Islet of Langerhans (tissue), 1 donor: ENCODE measurements at regions not wholly inside any gene's neighbourhood (a gene's known extent, or its start where the extent isn't known, plus 50 kb on each side); places are given as distances from the start of the nearest gene placed in this dataset.

ENCODE experiments used
- FAIRE-seq: peaks from one replicate; lab custom pipeline; 2011; peaks lifted over from hg19 to GRCh38; lab: Jason Lieb, UNC

DNA sequence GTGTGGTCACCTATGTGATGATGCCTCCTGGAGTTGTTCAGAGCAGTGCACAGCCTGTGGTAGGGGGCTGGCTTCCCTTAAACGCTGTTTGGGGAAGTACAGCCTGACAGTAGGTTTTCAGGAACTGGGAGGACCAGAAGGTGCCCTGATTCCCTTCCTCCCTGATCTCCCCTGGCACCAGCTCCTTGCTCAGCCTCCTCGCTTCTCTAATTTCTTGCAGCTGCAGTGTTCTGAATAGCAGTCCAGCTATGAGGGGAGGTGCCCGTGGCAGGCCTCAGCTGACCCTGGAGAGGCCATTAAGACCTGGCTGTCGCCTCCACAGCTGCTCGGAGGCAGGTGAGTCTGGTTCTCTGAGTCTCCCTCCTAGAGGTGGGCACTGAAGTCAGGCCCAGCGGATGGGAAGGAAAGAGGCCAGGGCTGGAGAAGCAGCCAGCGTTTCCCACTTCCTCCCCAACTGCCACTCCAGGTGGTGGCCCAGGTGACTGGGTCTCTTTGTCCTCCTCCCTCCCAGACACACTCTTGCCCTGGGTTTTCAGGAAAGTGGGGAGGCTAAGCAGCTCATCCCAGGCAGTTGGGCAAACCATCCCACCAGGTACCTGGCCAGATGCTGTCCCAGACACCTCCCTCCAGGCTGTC lies 52.0 kb upstream of the RPL11 start:
- FAIRE-seq = no peak

DNA sequence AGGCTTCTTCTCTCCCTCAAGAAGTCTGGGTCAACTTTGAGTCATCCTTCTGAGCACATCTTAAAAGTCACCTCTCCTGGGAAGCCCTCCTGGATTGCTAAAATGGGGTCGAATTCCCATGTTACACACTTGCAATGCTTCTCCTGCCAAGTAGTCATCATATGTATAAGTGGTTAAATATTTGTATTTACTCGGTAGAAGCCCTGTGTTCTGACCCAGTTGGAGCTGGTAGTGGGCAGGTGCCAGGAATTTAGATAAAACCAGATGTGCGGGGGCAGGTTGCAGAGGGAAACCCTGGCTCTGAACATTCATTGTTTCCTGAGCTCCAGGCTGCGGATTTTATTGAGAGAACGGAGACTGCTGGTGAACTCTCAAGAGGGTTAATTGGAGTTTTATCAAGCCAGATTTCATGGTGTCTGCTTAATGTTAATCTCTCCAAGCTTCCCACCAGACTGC lies 52.8 kb upstream of the RPL11 start:
- FAIRE-seq = no peak

DNA sequence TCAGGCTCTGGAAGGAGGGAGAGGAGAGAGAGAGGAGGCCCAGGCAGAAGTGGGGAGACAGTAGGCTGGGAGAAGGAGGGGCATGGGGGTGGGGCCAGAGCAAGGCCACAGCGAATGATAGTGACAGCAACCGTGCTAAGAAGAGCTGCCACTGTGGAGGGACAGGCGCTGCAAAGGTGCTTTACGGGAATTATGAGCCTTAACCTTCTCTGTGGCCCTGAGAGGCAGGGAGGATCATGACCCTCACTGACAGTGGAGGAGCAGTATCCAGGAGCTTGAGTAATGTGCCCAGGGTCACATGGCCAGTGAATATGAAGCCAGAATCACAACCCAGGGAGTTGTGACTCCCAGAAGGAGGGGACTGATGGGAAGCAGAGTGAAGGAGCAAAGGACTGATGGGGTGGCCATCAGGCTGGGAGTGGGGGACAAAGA lies 53.4 kb upstream of the RPL11 start:
- no peak for FAIRE-seq

DNA sequence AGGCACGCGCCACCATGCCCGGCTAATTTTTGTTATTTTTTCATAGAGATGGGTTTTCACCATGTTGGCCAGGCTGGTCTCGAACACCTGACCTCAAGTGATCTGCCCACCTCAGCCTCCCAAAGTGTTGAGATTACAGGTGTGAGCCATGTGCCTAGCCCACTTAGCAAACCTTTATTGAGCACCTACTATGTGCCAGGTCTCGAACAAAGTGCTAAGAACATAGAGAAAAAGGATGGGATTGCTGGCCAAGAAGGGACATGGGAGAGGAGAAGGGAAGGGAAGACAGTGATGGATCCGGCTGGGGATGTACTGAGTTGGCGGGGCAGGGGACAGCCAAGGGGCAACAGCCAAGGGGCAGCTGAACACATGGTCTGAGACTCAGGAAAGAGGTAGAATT lies 55.6 kb upstream of the RPL11 start:
- no peak for FAIRE-seq

DNA sequence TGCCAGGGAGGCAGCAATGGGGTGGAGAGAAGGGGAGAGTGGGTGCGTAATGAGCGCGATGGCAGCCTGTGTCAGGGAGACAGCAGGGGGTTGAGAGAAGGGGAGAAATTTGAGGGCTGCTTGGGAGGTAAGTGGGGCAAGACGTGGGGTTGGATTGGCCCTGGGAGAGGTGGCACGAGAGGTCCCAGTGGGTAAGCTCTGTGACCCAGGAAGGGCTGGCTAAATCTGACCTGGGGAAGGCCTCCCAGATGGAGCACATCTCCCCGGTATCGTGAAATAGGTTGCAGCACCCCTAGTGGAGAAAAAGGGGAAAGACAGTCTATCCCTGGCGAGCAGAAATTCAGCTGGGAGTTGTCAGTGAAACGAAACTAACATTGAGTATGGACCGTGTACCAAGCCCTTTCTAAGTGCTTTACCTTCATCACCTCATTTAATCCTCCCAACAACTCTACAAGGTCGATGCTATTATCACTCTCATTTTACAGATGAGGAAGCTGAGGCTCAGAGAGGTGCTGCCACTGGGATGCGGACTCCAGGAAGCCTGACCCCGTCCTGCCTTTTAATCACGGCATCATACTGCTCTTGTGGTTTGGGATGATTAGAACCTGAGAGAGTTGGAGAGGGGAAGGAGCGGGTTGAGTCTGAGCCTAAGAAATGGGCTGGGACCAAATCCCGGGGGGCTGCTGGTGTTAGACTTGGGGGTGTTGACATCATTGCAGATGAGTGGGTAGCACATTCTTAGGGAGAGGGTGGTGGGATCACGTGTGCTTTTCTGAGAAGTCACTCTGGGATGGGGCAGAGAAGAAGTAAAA lies 56.6 kb upstream of the RPL11 start:
- FAIRE-seq = peak; percentile 17

DNA sequence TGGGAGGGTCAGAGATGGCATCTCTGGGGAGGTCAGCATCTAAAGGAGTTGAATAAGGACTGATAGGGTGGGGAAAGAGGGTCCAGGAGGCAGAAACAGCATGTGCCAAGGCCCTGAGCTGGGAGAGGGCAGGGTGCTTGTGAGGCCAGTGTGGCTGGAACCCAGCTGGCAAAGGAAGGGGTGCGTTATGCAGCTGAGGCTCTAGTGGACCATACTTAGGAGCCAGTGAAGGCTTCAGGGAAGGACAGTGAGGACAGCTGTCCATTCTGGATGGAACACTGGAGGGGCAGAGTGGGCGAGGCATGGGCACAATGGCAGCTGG lies 57.1 kb upstream of the RPL11 start:
- FAIRE-seq = no peak

DNA sequence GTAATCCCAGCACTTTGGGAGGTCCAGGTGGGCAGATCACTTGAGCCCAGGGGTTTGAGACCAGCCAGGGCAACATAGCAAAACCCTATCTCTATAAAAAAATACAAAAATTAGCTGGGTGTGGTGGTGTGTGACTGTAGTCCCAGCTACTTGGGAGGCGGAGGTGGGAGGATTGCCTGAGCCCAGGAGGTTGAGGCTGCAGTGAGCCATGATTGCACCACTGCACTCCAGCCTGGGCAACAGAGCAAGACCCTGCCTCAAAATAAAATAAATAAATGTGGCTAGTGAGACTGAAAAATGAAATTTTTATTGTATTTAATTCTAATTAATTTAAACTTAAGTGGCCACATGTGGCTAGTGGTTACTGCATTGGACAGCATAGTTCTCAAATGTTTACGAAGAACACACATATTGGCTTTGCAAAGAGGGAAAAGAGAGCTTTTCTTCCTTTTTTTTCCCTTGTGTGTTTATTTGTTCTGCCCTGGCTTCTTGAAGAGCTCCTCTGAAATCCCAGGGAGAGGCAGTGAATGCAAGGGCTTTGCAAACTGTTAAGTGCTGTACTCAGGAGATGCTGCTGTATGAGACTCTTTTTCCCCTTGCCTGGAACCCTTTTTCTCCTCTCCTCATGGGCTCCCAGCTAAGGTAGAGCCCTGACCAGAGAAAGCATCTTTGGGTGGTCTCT lies 59.0 kb upstream of the RPL11 start:
- no peak for FAIRE-seq

DNA sequence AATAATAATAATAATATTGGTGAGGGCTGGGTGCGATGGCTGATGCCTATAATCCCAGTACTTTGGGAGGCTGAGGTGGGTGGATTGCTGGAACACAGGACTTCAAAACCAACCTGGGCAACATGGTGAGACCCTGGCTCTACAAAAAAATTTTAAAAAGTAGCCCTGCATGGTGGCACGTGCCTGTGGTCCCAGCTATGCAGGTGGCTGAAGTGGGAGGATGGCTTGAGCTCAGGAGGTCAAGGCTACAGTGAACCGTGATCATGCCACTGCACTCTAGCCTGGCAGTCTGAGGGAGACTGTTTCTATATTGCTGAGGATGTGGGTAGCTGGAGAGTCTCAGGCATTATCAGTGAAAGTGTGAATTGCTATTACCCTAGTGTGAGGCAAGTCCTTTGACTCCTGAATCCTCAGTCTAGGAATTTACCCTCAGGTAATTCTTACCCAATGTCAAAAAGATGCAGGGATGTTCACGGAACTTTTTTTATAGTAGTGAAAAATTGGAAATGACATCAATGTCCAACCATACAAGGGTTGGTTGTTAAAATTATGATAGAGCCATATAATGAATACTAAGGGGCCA lies 61.8 kb upstream of the RPL11 start:
- FAIRE-seq = no peak

DNA sequence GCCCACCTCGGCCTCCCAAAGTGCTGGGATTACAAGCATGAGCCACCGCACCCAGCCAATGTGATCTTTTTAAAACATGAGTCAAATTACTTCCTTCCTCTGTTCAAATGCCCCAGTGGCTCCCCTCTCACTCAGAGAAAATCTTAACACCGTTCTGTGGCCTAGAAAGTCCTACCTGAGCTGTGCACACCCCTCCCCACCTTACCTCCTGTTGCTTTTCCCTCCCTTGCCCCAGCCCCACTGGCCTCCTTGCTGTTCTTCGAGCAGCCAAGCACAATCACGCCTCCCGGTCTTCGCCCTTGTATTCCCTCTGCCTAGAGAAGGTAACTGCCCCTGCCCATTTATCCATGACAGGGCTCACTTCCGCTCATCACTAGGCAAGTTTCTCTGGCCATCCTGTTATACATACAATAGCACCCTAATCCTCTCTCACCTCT lies 62.6 kb upstream of the RPL11 start:
- FAIRE-seq = no peak

DNA sequence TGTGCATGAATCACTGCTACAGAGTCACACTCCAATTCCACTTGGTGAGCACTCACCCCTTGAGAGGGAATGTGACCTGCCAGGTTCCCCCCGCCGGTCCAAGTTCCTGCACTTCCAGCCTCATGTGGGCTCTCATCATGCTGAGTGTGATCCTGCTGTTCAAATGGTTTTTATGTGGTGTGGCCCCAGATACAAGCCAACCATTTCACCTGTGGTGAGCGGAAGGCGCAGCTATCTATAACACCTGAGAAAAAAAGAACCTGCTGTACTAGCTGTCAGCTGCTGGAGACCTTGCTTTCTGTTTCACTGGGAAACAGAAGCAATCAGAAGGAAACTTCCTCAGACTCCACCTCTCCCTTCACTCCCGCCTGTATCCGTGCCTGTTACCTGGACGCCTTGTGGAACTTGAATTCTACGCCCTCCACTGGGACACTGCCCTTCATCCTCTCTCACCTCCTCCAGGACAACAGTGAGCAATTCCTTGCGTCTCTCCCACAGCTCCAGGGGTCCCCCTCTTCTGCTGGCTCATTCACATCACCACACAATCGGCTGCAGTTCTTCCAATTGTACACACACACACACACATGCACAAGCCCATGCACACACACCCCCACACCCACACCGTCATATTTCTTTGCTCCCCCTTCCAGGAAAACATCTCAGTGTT lies 64.4 kb upstream of the RPL11 start:
- no peak for FAIRE-seq

DNA sequence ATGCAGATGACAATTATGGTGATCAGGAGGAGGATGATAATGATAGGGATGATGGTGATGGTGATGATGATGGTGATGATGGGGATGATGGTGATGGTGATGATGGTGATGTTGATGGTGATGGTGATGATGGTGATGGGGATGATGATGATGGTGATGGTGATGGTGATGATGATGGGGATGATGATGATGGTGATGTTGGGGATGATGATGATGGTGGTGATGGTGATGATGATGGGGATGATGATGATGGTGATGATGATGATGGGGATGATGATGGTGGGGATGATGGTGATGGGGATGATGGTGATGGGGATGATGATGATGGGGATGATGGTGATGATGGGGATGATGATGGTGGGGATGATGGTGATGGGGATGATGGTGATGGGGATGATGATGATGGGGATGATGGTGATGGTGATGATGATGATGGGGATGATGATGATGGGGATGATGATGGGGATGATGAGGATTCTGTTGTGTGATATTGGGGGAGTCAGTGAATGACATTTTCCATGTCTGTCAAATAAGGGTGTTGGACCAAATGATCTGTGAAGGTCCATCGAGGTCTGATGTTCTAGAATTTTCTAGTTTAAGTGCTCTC lies 65.6 kb upstream of the RPL11 start:
- no peak for FAIRE-seq

DNA sequence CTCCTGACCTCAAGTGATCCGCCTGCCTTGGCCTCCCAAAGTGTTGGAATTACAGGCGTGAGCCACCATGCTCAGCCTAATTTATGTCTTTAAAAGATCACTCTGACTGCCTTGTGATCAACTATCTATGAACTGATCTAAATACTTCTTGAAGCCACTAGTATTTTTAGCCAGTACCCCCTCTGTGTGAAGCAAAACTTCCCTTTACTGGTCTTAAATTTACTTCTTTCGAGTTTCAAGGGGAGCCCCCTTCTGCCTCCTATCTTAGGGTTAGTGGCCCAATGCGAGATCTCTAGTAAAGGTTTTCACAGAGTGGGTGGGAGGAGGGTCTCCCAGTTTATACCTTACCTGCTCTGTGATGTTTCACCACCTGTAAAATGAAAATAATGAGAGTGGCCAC lies 66.1 kb upstream of the RPL11 start:
- FAIRE-seq = no peak

DNA sequence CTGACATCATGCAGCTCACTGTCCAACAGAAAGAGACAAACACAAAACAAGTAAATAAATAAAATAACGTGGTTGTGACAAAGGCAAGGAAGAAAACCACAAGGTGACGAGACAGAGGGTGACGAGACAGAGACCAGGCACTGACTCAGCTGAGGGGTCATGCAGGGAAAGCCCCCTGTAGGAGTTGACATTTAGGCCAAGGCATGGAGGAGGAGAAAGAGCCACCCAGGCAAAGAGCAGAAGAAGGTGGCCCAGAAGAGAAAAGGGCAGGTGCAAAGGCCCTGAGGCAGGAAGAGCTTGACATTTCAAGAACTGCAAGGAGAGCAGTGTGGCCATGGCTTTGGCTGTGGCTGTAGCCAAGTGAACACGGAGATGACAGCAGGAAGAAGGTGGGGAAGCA lies 65.1 kb upstream of the ID3 start:
- no peak for FAIRE-seq

DNA sequence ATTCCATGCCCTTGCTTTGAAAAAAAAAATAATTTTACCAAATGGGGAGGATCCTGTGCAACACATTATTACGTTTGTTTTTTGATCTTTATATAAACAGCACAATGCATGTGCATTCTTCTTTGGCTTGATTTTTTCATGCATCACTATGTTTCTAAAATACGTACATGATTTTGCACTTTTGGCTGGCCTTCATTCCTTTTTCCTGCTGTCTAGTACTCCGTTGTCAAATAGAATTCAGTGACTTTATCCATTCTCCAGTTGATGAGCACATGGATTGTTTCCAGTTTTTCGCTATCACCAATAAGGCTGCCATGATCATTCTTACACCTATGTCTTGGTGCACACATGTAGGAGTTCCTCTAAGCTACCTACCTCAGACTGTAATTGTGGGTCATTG lies 63.0 kb upstream of the ID3 start:
- no peak for FAIRE-seq

DNA sequence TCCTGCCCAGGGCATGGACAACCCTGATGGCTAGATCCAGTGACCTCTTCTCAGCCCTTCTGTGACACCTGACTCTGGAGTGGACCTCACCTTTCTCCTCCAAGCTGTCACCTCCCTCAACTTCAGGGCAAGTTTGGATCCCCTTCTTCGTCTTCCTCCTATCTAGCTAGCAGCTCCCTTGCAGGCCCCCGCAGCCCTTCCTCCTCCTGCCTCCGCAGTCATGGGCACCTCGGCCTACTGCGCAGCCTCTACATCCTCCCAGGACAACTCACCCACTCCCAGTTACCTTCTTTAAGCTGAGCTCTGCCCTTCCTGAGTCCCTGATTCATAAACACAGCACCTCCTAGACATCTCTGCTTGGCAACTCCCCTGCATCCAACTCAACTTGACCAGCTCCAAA lies 61.3 kb upstream of the ID3 start:
- FAIRE-seq = no peak

DNA sequence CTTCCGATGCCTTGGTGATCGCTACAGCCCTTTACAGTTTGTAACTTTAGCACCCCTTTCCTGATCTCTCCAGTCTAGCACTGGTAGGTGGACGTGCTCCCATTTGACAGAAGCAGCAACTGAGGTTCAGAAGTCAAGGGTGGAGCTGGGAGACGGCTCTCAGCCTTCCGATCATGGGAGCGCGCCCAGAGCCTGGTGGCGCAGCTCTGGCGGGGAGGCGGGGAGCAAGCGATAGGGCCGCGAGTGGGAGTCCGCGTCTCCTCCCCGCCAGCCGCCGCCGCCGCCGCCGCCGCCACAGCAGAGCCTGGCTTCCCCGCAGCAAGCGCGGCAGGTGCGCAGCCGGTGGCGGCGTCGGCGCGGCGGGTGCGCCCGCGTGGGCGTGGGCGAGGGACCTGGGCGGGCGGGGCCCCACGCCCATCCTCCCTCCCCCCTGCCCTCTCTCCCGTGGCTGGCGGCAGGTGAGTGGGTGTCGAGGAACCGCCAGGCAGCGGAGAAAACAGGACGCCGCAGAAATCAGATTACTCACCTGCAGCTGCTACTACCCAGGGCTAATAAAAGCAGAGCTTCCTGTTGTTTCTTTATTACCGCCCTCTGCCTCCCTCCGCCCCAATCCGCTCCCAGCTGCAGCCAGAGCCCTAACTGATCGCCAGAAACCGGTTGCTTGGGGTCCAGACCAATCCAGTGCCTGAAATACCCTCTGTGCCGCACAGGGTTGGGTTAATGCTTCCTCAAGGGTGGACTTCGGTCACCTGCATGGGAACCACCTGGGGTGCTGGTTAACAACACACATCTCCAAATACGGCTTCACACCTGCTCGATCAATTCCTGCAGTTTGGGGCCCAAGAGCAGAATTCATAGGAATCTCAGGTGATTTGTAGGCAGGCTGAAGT lies 60.2 kb upstream of the ID3 start:
- no peak for FAIRE-seq

DNA sequence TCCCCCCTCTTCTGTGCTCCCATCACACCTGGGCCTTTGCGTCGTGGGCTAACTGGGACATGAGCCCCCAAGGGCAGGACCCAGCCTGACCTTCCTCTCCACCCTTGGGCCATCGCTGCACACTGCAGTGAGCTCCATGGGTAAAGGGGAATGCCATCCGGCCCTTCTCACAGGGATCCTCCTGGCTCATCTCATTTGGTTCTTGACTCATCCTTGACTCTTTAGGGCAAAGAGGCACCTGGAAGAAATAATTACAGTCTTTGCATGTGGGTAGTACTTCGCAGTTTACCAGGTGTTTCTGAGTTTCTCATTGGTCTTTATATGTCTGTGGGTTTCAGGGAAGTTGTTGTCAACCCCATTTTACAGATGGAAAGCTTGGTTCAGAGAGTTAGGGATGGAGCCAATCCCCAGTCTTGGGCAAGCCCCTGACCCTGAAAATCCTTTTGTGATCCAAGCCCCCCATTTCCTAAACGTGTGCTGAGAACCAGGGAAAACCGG lies 59.3 kb upstream of the ID3 start:
- no peak for FAIRE-seq

DNA sequence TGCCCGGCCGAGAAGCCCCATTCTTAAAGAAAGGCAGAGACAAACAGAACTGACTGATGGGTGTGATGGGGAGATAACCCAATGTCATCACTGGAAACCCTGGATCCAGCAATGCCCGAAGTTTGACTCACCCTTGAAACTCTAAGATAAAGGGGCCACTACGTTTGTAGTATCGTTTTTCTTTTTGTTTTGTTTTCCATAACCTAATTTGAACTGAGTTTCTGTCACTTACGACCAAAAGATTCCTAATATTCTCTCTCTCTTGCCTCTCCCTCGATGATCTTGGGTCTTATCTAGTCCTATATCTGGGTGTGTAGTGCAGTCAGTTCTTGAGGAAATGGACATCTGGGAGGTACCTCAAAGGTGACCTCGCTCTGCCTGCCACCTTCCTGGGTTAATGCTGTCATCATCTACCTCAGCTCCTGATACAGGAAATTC lies 57.8 kb upstream of the ID3 start:
- no peak for FAIRE-seq

DNA sequence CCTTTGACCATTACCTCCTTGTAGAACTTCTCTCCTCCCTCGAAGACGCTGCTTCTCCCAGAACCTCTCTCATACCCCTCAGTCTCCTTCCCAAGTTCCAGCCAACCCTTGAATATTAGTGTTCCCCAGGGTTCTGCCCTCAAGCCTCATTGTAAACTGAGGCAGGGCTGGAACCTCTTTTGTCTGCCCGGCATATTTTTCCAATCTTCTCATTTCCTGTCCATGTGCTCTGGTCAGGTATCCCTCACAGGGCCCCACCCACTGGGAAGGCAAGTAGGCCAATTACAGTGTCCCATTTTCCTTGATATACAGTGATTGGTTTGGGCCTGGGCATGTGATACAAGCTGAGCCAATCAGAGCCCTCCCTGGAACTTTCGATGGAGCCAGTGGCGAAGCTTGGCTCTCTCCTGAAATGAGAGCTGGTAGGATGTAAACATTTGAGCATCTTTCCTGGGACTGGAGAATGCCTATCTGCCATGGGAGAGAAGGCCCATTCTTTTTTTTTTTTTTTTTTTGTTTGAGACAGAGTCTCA lies 57.1 kb upstream of the ID3 start:
- FAIRE-seq = no peak

DNA sequence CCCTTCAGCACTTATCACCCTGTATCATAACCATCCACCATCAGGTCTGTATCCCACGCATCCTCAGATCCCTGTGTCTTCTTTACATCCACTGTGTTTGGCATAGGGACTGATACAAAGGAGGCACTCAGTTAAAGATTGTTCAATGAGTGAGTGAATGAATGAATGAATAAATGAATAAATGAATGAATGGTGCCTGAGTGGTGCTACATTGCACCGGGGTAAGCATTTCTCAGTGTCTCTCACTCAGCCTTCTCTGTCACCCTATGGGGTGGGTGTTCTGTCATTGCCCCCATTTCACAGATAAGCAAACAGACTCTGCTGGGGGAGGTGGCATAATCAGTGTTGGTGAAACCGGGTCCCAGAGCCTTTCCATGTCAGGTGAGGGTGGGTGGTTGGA lies 56.6 kb upstream of the ID3 start:
- no peak for FAIRE-seq

DNA sequence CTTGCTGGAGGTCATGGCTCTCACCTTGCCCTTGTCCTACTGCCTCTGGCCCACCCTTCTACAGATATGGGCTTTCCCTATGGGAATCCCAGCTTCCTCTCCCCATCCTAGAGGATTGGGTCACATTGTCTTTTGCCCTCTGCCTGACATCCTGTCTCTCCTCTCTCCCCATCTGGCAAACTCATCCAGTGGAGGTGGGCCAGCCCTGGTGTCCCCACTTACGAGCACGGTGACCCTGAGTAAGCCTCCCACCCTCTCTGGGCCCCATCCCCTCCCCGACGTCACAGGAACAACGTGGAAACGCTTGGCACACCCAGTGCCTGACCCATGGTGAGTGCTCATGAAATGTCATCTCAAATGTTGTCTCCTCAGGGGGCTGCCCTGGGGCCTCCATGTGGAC lies 56.1 kb upstream of the ID3 start:
- FAIRE-seq = no peak
